ENCODE measurements at regions not wholly inside any gene's neighbourhood (a gene's known extent, or its start where the extent isn't known, plus 50 kb on each side); places are given as distances from the start of the nearest gene placed in this dataset.
A peak's percentile ranks its signal among the peaks of the same experiment; 100 is the strongest.

- Mint-ChIP-seq H3K27ac (no peak overlapping the region), H3K27me3 (ENCODE audit: low read depth) (no peaks in the 10 kb centered on the region; the same call in 1 of the 2 replicates), H3K9me3 (0 out of 2 replicates have a peak, but pooled peaks cover 6% of the 10 kb centered on the region), H3K36me3 (no peaks in the 10 kb centered on the region), H3K4me3 (no peak overlapping the region), H3K4me1 (no peaks in the 10 kb centered on the region)
- ATAC-seq, result no peak
- TF ChIP-seq PRDM15 (CRISPR knock-in tag; IDR thresholded peaks at IDR 0.05) (peak; percentile 26; the same call in 1 of the 2 replicates), HMGA2 (CRISPR knock-in tag; IDR thresholded peaks at IDR 0.05) (no peak), ZNF281 (CRISPR knock-in tag; IDR thresholded peaks at IDR 0.05) (no peak), USF2 (CRISPR knock-in tag; IDR thresholded peaks at IDR 0.05) (no peak)
- CTCF ChIA-PET, result no interaction called here
- POLR2A ChIA-PET, result no interaction called here
- no peak for DNase-seq (ENCODE audit: low spot score)
Observed at GRCh38 chr16:79839466-79840341, 239.2 kb upstream of the MAF start.

GRCh38 chr16:79838496-79839259, 238.1 kb upstream of the MAF start:
- no peak overlapping the region for H3K27ac Mint-ChIP-seq
- 0 out of 2 replicates have a peak, but pooled peaks cover 6% of the 10 kb centered on the region for H3K9me3 Mint-ChIP-seq
- H3K27me3 Mint-ChIP-seq (ENCODE audit: low read depth), result no peaks in the 10 kb centered on the region; the same call in 1 of the 2 replicates
- H3K36me3 Mint-ChIP-seq, result no peaks in the 10 kb centered on the region
- H3K4me1 Mint-ChIP-seq, result no peaks in the 10 kb centered on the region
- no peak for DNase-seq (ENCODE audit: low spot score)
- no peak overlapping the region for H3K4me3 Mint-ChIP-seq
- CTCF ChIA-PET, result no interaction called here
- ATAC-seq, result no peak
- POLR2A ChIA-PET, result no interaction called here
- TF ChIP-seq MYBL2 (CRISPR knock-in tag; IDR thresholded peaks at IDR 0.05) (no peak), TEAD4 (CRISPR knock-in tag; IDR thresholded peaks at IDR 0.05) (no peak), ZMAT4 (CRISPR knock-in tag; IDR thresholded peaks at IDR 0.05) (no peak), ATF2 (CRISPR knock-in tag; IDR thresholded peaks at IDR 0.05; ENCODE audit: borderline replicate concordance, low read depth) (no peak), E2F5 (CRISPR knock-in tag; IDR thresholded peaks at IDR 0.05) (no peak), TP53 (CRISPR knock-in tag; IDR thresholded peaks at IDR 0.05) (no peak), USF1 (CRISPR knock-in tag; IDR thresholded peaks at IDR 0.05) (no peak), E2F1 (CRISPR knock-in tag; IDR thresholded peaks at IDR 0.05) (no peak), AFF4 (CRISPR knock-in tag; IDR thresholded peaks at IDR 0.05; ENCODE audit: borderline replicate concordance) (no peak), ZBTB21 (CRISPR knock-in tag; IDR thresholded peaks at IDR 0.05; ENCODE audit: borderline replicate concordance) (no peak), SMAD4 (CRISPR knock-in tag; IDR thresholded peaks at IDR 0.05) (no peak)

Measured in WTC11 (cell line).